ENCODE measurements at regions not wholly inside any gene's neighbourhood (a gene's known extent, or its start where the extent isn't known, plus 50 kb on each side); places are given as distances from the start of the nearest gene placed in this dataset.

- Mint-ChIP-seq H3K4me3 (no peak overlapping the region), H3K36me3 (ENCODE audit: low read depth) (no peaks in the 10 kb centered on the region), H3K4me1 (no peaks in the 10 kb centered on the region), H3K27me3 (no peaks in the 10 kb centered on the region), H3K27ac (no peak overlapping the region), H3K9me3 (no peaks in the 10 kb centered on the region)
- ChIA-PET CTCF (no interaction called here), POLR2A (no interaction called here)
- DNase-seq = no peak
Observed at GRCh38 chr13:80123945-80124344, 217.0 kb downstream of the SPRY2 start.

DNA sequence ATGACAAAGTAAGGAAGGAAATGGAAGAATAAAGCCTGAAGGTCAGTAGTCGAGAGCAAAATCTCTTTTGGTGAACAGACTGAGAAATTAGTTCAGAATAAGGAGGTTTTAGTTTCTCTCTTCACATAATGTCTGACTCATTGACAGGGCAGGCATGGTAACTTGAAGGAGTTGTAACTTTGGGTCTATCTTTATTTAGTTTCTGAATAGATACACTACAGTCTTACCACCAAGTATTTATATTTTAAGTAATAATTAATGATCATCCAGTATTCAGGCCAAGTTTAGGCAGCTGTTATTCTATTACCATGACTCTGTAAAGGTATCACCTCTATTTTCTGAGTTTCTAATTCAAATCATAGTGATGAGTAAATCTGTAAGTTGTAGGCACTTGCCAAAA, 219.9 kb downstream of the SPRY2 start:
- Mint-ChIP-seq H3K27me3 (no peaks in the 10 kb centered on the region), H3K4me3 (no peak overlapping the region), H3K9me3 (no peaks in the 10 kb centered on the region), H3K4me1 (no peaks in the 10 kb centered on the region), H3K36me3 (ENCODE audit: low read depth) (no peaks in the 10 kb centered on the region), H3K27ac (no peak overlapping the region)
- ChIA-PET CTCF (no interaction called here), POLR2A (no interaction called here)
- DNase-seq = no peak

DNA sequence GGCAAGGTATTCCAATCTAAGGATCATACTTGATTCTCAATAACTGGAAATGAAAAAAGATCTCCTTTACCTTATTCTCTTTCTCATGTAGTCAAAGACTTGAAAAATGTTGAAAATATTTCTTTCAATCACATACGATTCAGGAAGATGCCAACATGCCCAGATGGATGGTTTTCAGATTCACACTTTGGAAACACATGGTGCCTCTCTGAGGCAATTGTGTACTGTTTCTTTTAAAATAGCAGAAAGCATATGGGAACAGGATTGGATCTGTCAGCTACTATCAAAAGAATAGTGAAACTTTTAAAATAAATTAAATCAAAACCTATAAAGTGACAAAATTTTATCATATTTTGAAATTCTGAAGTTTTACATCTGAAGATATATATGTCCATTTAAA, 222.4 kb downstream of the SPRY2 start:
- Mint-ChIP-seq H3K27ac (no peak overlapping the region), H3K9me3 (no peaks in the 10 kb centered on the region), H3K4me1 (no peaks in the 10 kb centered on the region), H3K27me3 (no peaks in the 10 kb centered on the region), H3K4me3 (no peak overlapping the region), H3K36me3 (ENCODE audit: low read depth) (no peaks in the 10 kb centered on the region)
- no peak for DNase-seq
- CTCF ChIA-PET = no interaction called here
- POLR2A ChIA-PET = no interaction called here

DNA sequence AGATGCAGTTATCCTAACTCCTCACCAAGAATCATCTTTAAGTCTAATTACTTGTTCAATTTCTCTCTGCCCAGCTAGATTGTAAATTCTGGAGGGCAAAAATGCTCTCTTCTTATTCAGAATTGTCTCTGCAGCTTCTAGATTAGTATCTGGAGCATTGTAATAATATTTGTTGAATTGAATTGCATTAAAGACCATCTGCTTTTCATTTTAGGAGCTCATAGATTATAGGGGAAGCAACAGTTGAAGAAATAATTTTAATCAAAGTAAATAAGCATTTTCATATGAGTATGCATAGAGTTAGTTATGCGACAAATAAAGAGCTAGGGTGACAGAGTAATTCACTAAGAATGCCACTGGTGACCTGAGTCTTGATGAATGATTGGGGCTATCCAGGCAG, 222.8 kb downstream of the SPRY2 start:
- Mint-ChIP-seq H3K4me1 (no peaks in the 10 kb centered on the region), H3K9me3 (no peaks in the 10 kb centered on the region), H3K4me3 (no peak overlapping the region), H3K36me3 (ENCODE audit: low read depth) (no peaks in the 10 kb centered on the region), H3K27ac (no peak overlapping the region), H3K27me3 (no peaks in the 10 kb centered on the region)
- ChIA-PET CTCF (no interaction called here), POLR2A (no interaction called here)
- no peak for DNase-seq

DNA sequence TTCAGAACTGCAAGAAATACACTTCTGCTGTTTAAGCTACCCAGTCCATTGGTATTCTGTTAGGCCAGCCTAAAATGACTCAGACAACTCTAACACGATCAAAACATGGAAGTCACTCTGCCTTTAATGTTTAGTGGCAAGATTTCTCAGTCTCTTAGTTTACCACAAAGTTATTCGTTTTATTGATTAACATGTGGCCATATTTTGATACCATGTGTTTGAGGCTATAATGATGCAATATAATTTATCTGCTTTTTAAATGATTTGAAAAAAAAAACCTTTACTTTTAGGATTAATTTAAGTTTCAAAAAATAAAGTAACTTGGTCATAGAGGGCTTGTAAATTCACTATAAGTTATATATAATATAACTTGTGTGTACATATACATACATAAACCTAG, 223.4 kb downstream of the SPRY2 start:
- no peaks in the 10 kb centered on the region for H3K4me1 Mint-ChIP-seq
- DNase-seq = no peak
- CTCF ChIA-PET = no interaction called here
- H3K4me3 Mint-ChIP-seq = no peak overlapping the region
- POLR2A ChIA-PET = no interaction called here
- H3K27ac Mint-ChIP-seq = no peak overlapping the region
- no peaks in the 10 kb centered on the region for H3K9me3 Mint-ChIP-seq
- no peaks in the 10 kb centered on the region for H3K36me3 Mint-ChIP-seq (ENCODE audit: low read depth)
- H3K27me3 Mint-ChIP-seq = no peaks in the 10 kb centered on the region

DNA sequence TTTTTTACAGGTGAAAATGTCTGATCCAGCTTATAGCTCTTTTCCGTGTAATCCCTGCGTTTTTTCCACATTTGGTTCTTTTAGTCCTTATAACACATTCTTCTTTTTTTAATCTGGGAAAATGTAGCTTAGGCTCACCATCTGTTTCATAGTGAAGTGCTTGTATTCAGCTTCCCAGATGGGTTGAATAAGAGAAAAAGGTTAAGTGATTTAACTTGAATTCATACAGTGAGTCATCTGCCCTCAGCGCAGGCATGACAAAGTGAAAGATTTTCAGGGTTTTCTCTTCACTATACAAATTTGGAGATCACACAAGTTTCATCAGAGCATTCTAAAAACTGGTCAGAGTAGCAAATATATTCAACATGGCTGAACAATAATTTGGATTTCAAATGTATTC, 224.8 kb downstream of the SPRY2 start:
- no peak overlapping the region for H3K27ac Mint-ChIP-seq
- no peaks in the 10 kb centered on the region for H3K36me3 Mint-ChIP-seq (ENCODE audit: low read depth)
- no peaks in the 10 kb centered on the region for H3K27me3 Mint-ChIP-seq
- CTCF ChIA-PET = no interaction called here
- H3K4me1 Mint-ChIP-seq = no peaks in the 10 kb centered on the region
- H3K9me3 Mint-ChIP-seq = no peaks in the 10 kb centered on the region
- H3K4me3 Mint-ChIP-seq = no peak overlapping the region
- POLR2A ChIA-PET = no interaction called here
- no peak for DNase-seq

DNA sequence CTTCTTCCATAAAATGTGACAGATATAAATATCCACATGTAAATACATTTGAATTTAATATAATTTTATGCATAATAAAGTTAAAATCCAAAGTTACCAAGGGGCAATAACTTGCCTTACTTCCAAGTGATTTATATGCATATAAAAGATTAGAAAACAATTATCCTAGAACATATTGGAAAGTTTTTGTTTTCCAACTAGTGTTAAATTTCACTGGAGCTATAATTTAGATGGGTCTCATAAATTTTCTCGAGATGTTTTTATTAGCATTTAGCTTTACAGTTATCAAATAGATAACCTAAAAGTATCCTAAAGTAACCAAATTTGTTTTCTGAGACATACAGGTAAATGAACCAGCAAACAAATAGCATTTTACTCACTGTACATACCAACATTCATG, 225.3 kb downstream of the SPRY2 start:
- no peak for DNase-seq
- Mint-ChIP-seq H3K4me1 (no peaks in the 10 kb centered on the region), H3K4me3 (no peak overlapping the region), H3K36me3 (ENCODE audit: low read depth) (no peaks in the 10 kb centered on the region), H3K9me3 (no peaks in the 10 kb centered on the region), H3K27ac (no peak overlapping the region), H3K27me3 (no peaks in the 10 kb centered on the region)
- POLR2A ChIA-PET = no interaction called here
- CTCF ChIA-PET = no interaction called here

DNA sequence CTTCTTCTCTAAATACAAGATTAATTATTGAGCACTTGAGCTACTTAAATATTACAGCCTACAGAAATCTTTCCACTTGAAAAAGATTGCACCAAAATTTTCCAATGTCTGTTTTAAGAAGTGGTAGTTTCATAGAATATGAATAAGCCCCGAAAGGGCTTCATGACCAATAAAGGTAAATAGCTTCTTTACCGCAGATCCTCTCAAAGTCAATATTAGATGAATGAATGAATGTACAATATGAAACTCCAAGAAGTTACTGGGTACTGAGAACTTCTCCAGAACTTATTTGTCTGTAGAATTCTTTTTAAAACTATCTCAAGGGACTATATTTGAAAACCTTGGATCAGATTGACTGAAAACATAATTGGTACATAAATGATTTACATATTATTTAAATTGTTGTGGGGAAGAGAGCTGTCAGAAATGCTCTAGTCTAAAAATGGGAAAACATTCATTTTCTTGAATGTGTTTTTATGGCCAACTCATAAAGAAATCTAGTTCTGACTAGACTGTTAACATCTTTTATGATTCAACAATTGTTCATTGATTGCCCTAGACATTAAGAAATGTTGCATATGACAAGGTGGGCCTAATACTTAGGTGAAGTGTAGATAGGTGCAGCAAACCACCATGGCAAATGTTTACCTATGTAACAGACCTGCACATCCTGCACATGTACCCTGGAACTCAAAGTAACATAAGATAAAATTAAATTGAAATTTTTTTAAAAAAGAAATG, 227.0 kb downstream of the SPRY2 start:
- Mint-ChIP-seq H3K4me3 (no peak overlapping the region), H3K4me1 (no peaks in the 10 kb centered on the region), H3K9me3 (no peaks in the 10 kb centered on the region), H3K36me3 (ENCODE audit: low read depth) (no peaks in the 10 kb centered on the region), H3K27ac (no peak overlapping the region), H3K27me3 (no peaks in the 10 kb centered on the region)
- no peak for DNase-seq
- ChIA-PET CTCF (no interaction called here), POLR2A (no interaction called here)

GRCh38 chr13:80109303-80109702, 231.6 kb downstream of the SPRY2 start:
- DNase-seq = no peak
- Mint-ChIP-seq H3K27me3 (no peaks in the 10 kb centered on the region), H3K4me1 (no peaks in the 10 kb centered on the region), H3K36me3 (ENCODE audit: low read depth) (no peaks in the 10 kb centered on the region), H3K27ac (no peak overlapping the region), H3K9me3 (no peaks in the 10 kb centered on the region), H3K4me3 (no peak overlapping the region)
- ChIA-PET POLR2A (no interaction called here), CTCF (no interaction called here)

DNA sequence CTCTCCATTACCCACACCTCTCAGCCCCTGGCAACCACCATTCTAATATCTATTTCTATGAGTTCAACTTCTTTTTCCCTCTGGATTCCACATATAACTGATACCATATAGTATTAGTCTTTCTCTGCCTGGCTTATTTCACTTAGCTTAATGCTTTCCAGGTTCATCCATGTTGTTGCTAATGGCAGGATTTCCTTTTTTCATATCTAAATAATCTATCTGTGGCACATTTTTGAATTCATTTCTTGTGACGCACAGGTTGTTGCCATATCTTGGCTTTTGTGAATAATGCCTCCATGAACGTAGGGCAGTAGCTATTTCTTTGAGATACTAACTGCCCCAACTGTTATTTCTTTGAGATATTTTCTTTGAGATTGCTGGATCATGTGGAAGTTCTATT, 235.6 kb downstream of the SPRY2 start:
- H3K36me3 Mint-ChIP-seq (ENCODE audit: low read depth) = no peaks in the 10 kb centered on the region
- no peak overlapping the region for H3K27ac Mint-ChIP-seq
- no peak for DNase-seq
- H3K9me3 Mint-ChIP-seq = no peaks in the 10 kb centered on the region
- H3K4me1 Mint-ChIP-seq = no peaks in the 10 kb centered on the region
- no peak overlapping the region for H3K4me3 Mint-ChIP-seq
- no peaks in the 10 kb centered on the region for H3K27me3 Mint-ChIP-seq
- CTCF ChIA-PET = no interaction called here
- POLR2A ChIA-PET = no interaction called here

DNA sequence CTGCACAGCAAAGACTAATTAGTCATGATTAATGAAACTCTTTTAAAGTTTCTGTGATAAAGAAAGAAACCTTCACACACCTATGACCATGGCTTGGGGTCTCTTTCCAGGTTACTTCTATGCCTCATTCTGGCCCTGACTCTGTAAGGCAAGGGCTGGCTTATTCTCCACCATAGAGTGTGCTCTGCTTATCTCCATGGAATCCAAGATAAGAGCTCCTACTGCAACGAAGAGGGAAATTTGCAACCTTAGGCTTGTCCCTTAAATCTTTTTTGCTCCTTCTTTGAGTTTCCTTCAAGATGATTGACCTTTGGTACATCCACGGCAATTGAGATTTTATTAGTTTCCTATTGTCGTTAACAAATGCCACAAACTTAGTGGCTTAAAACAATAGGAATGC, 239.9 kb downstream of the SPRY2 start:
- POLR2A ChIA-PET = no interaction called here
- no peak overlapping the region for H3K4me3 Mint-ChIP-seq
- no peak for DNase-seq
- CTCF ChIA-PET = no interaction called here
- H3K36me3 Mint-ChIP-seq (ENCODE audit: low read depth) = no peaks in the 10 kb centered on the region
- H3K27me3 Mint-ChIP-seq = no peaks in the 10 kb centered on the region
- H3K27ac Mint-ChIP-seq = no peak overlapping the region
- no peaks in the 10 kb centered on the region for H3K9me3 Mint-ChIP-seq
- H3K4me1 Mint-ChIP-seq = no peaks in the 10 kb centered on the region

GRCh38 chr13:80100636-80101035, 240.3 kb downstream of the SPRY2 start:
- H3K27me3 Mint-ChIP-seq = no peaks in the 10 kb centered on the region
- no peaks in the 10 kb centered on the region for H3K4me1 Mint-ChIP-seq
- H3K4me3 Mint-ChIP-seq = no peak overlapping the region
- CTCF ChIA-PET = no interaction called here
- no peaks in the 10 kb centered on the region for H3K9me3 Mint-ChIP-seq
- H3K36me3 Mint-ChIP-seq (ENCODE audit: low read depth) = no peaks in the 10 kb centered on the region
- POLR2A ChIA-PET = no interaction called here
- no peak for DNase-seq
- H3K27ac Mint-ChIP-seq = no peak overlapping the region

GRCh38 chr13:80097561-80097960, 243.4 kb downstream of the SPRY2 start:
- POLR2A ChIA-PET = no interaction called here
- Mint-ChIP-seq H3K36me3 (ENCODE audit: low read depth) (no peaks in the 10 kb centered on the region), H3K27ac (no peak overlapping the region), H3K4me1 (no peaks in the 10 kb centered on the region), H3K4me3 (no peak overlapping the region), H3K9me3 (no peaks in the 10 kb centered on the region), H3K27me3 (no peaks in the 10 kb centered on the region)
- DNase-seq = no peak
- CTCF ChIA-PET = no interaction called here

DNA sequence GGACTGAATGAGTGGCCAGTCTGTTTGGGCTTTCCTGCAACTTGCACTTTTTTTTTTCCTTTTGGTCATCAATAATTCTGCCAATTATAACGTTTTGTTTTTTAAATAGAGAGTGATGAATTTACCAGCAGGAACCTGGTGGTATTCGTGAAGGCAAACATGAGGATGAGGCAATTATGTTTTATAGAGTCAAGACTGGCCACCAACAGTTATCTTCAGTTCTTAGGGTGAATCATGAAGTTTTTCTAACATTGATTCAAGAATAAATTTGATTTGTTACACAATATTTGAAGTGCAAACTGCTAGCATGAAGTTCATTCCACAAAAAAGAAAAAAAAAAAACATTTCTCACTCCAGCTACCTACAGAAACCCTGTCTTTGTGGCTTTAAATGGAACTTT, 244.5 kb downstream of the SPRY2 start:
- H3K4me3 Mint-ChIP-seq = no peak overlapping the region
- H3K27ac Mint-ChIP-seq = no peak overlapping the region
- no peaks in the 10 kb centered on the region for H3K27me3 Mint-ChIP-seq
- H3K4me1 Mint-ChIP-seq = no peaks in the 10 kb centered on the region
- no peaks in the 10 kb centered on the region for H3K9me3 Mint-ChIP-seq
- H3K36me3 Mint-ChIP-seq (ENCODE audit: low read depth) = no peaks in the 10 kb centered on the region
- CTCF ChIA-PET = no interaction called here
- POLR2A ChIA-PET = no interaction called here
- no peak for DNase-seq

DNA sequence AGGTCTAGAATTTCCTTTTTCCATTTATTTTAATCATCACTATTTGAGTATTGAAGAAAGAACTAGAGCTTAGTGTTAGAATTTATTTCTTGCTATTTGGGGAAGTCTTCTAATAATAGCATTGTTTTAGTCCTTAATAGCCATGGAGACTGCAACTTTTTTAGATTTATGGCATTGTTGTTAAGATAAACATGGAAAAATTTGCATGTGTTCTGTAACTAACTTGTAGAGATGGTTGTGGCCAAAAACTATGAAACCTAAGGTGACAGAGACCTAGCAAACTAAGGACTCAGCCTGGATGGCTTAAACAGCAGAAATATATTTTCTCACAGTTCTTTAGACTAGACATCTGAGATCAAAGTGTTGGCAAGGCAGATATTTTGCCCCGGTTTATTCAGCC, 246.4 kb downstream of the SPRY2 start:
- H3K27ac Mint-ChIP-seq = no peak overlapping the region
- H3K27me3 Mint-ChIP-seq = no peaks in the 10 kb centered on the region
- ChIA-PET CTCF (no interaction called here), POLR2A (no interaction called here)
- H3K4me1 Mint-ChIP-seq = no peaks in the 10 kb centered on the region
- no peak for DNase-seq
- no peaks in the 10 kb centered on the region for H3K9me3 Mint-ChIP-seq
- no peak overlapping the region for H3K4me3 Mint-ChIP-seq
- H3K36me3 Mint-ChIP-seq (ENCODE audit: low read depth) = no peaks in the 10 kb centered on the region
